NCI-H774 (cell line): ENCODE measurements at regions not wholly inside any gene's neighbourhood (a gene's known extent, or its start where the extent isn't known, plus 50 kb on each side); places are given as distances from the start of the nearest gene placed in this dataset.

Experiments
- DNase-seq: peaks from one replicate; lab custom pipeline; 2025; lab: John Stamatoyannopoulos, UW

- DNase-seq: no peak
Measured at GRCh38 chr2:8454797-8455196, 227.1 kb upstream of the ID2 start.

GRCh38 chr2:8455236-8456150 lies 226.4 kb upstream of the ID2 start:
- no peak for DNase-seq

GRCh38 chr2:8456151-8457091 lies 225.4 kb upstream of the ID2 start:
- no peak for DNase-seq

- peak; percentile 62 for DNase-seq
Measured at GRCh38 chr2:8457092-8457481, 224.8 kb upstream of the ID2 start.

- DNase-seq: peak; percentile 51
Measured at GRCh38 chr2:8457699-8458502, 224.0 kb upstream of the ID2 start.

- no peak for DNase-seq
Measured at GRCh38 chr2:8458503-8459459, 223.1 kb upstream of the ID2 start.

- DNase-seq: no peak
Measured at GRCh38 chr2:8459474-8459873, 222.4 kb upstream of the ID2 start.

GRCh38 chr2:8461341-8461740 lies 220.5 kb upstream of the ID2 start:
- no peak for DNase-seq

GRCh38 chr2:8462280-8462679 lies 219.6 kb upstream of the ID2 start:
- DNase-seq: no peak

- no peak for DNase-seq
Measured at GRCh38 chr2:8462899-8463648, 218.8 kb upstream of the ID2 start.

- DNase-seq: no peak
Measured at GRCh38 chr2:8465560-8465959, 216.3 kb upstream of the ID2 start.

GRCh38 chr2:8469709-8470493 lies 212.0 kb upstream of the ID2 start:
- DNase-seq: no peak

GRCh38 chr2:8472545-8473323 lies 209.1 kb upstream of the ID2 start:
- no peak for DNase-seq

- peak; percentile 31 for DNase-seq
Measured at GRCh38 chr2:8475349-8476031, 206.4 kb upstream of the ID2 start.

GRCh38 chr2:8477552-8478470 lies 204.0 kb upstream of the ID2 start:
- DNase-seq: no peak

- DNase-seq: no peak
Measured at GRCh38 chr2:8478471-8478793, 203.4 kb upstream of the ID2 start.

- DNase-seq: no peak
Measured at GRCh38 chr2:8479298-8479697, 202.6 kb upstream of the ID2 start.
